HG02588 (cell line): ENCODE measurements at regions not wholly inside any gene's neighbourhood (a gene's known extent, or its start where the extent isn't known, plus 50 kb on each side); places are given as distances from the start of the nearest gene placed in this dataset.
A peak's percentile ranks its signal among the peaks of the same experiment; 100 is the strongest.
"Not testable (repeated sequence)": the region's sequence is repeated elsewhere in the genome, so short reads cannot be mapped to it uniquely, and the experiment has no call there.

Experiments
- ATAC-seq: cut with Tn5 transposase; IDR thresholded peaks from one replicate; pipeline ENCODE4 v1.9.1; 2021; ENCODE audit warnings: mild to moderate bottlenecking, moderate library complexity; ENCODE audit not compliant: unreplicated experiment

- no peak for ATAC-seq
Observed at GRCh38 chr11:42925916-42926315, 385.9 kb upstream of the API5 start.

GRCh38 chr11:42947405-42947804 is 364.4 kb upstream of the API5 start:
- ATAC-seq = no peak

- ATAC-seq = not testable (repeated sequence)
Observed at GRCh38 chr11:42949738-42950376, 361.9 kb upstream of the API5 start.

- ATAC-seq = no peak
Observed at GRCh38 chr11:42951266-42951665, 360.5 kb upstream of the API5 start.

- no peak for ATAC-seq
Observed at GRCh38 chr11:42957831-42958230, 354.0 kb upstream of the API5 start.

GRCh38 chr11:42958635-42959034 is 353.2 kb upstream of the API5 start:
- ATAC-seq = no peak

GRCh38 chr11:42960521-42961088 is 351.2 kb upstream of the API5 start:
- ATAC-seq = no peak

- no peak for ATAC-seq
Observed at GRCh38 chr11:42967653-42968052, 344.1 kb upstream of the API5 start.

- no peak for ATAC-seq
Observed at GRCh38 chr11:42972741-42973140, 339.1 kb upstream of the API5 start.

- no peak for ATAC-seq
Observed at GRCh38 chr11:42974510-42975179, 337.2 kb upstream of the API5 start.

GRCh38 chr11:42975180-42975529 is 336.6 kb upstream of the API5 start:
- ATAC-seq = no peak

GRCh38 chr11:42976636-42977217 is 335.1 kb upstream of the API5 start:
- ATAC-seq = no peak

GRCh38 chr11:42992594-42992993 is 319.2 kb upstream of the API5 start:
- ATAC-seq = no peak

GRCh38 chr11:42996421-42997307 is 315.1 kb upstream of the API5 start:
- ATAC-seq = no peak

- not testable (repeated sequence) for ATAC-seq
Observed at GRCh38 chr11:43004879-43005278, 306.9 kb upstream of the API5 start.

GRCh38 chr11:43010042-43010441 is 301.8 kb upstream of the API5 start:
- ATAC-seq = no peak

GRCh38 chr11:43012606-43013005 is 299.2 kb upstream of the API5 start:
- ATAC-seq = no peak

- ATAC-seq = peak; percentile 59
Observed at GRCh38 chr11:43021466-43021865, 290.3 kb upstream of the API5 start.

GRCh38 chr11:43034341-43034740 is 277.5 kb upstream of the API5 start:
- no peak for ATAC-seq

GRCh38 chr11:43035086-43035485 is 276.7 kb upstream of the API5 start:
- no peak for ATAC-seq
